OCI-LY7 (cell line): ENCODE measurements at regions not wholly inside any gene's neighbourhood (a gene's known extent, or its start where the extent isn't known, plus 50 kb on each side); places are given as distances from the start of the nearest gene placed in this dataset.

Experiments used
- BruUV-seq: library from RNA; stranded (reverse); fragments of 400-500 nt; replicated peaks from 2 replicates; lab custom pipeline; 2021; lab: Mats Ljungman, UMichigan
- CTCF ChIA-PET: fragments of 300-600 bp; sonication (Branson Sonifier 250); formaldehyde crosslinking; loops from one replicate; lab custom pipeline; 2022; ENCODE audit warnings: antibody characterized with exemption; ENCODE audit not compliant: unreplicated experiment; lab: Charles Lee
- POLR2A ChIA-PET: fragments of 300-600 bp; sonication (Branson Sonifier 250); formaldehyde crosslinking; loops from one replicate; lab custom pipeline; 2022; ENCODE audit warnings: antibody characterized with exemption; lab: Charles Lee
- DNase-seq: peaks from one replicate; pipeline ENCODE4 v3.0.0-alpha.2; 2015; ENCODE audit warnings: low spot score
- H2AFZ ChIP-seq: fragments of 200-600 bp; sonication (generic), shearing (Covaris generic); 2 replicates; pipeline ENCODE4 v1.6.1; 2014; ENCODE audit warnings: mild to moderate bottlenecking, antibody characterized with exemption, low read length, moderate library complexity
- H3K27ac ChIP-seq: fragments of 200-600 bp; sonication (generic); 2 replicates; pipeline ENCODE4 v1.5.1; 2014; ENCODE audit warnings: mixed run types, low read depth, mild to moderate bottlenecking, moderate library complexity, low read length, inconsistent platforms; ENCODE audit not compliant: poor library complexity, severe bottlenecking
- H3K36me3 ChIP-seq: fragments of 200-600 bp; sonication (generic); 2 replicates; pipeline ENCODE4 v1.6.1; 2014; ENCODE audit warnings: mild to moderate bottlenecking, antibody characterized with exemption, low read length, moderate library complexity, mixed read lengths; ENCODE audit not compliant: insufficient read depth
- H3K4me1 ChIP-seq: fragments of 200-600 bp; sonication (generic); 2 replicates; pipeline ENCODE4 v1.5.1; 2014; ENCODE audit warnings: mild to moderate bottlenecking, low read length; ENCODE audit not compliant: insufficient read depth, poor library complexity, severe bottlenecking
- H3K4me2 ChIP-seq: fragments of 200-600 bp; sonication (generic); 2 replicates; pipeline ENCODE4 v1.6.1; 2014; ENCODE audit warnings: mild to moderate bottlenecking, low read length
- H3K4me3 ChIP-seq: fragments of 200-600 bp; sonication (generic); 2 replicates; pipeline ENCODE4 v1.5.1; 2014; ENCODE audit warnings: mild to moderate bottlenecking, low read depth, low read length; ENCODE audit not compliant: poor library complexity, severe bottlenecking
- H3K79me2 ChIP-seq: fragments of 200-600 bp; sonication (generic); 2 replicates; pipeline ENCODE4 v1.6.1; 2016; ENCODE audit warnings: low read depth, mild to moderate bottlenecking, low read length, moderate library complexity, mixed read lengths; ENCODE audit not compliant: insufficient read depth
- H3K9me2 ChIP-seq: fragments of 200-600 bp; sonication (generic); 2 replicates; pipeline ENCODE4 v1.6.1; 2016; ENCODE audit warnings: mild to moderate bottlenecking, low read length, mixed read lengths; ENCODE audit not compliant: insufficient read depth
- H3K9me3 ChIP-seq: fragments of 200-600 bp; sonication (generic); 2 replicates; pipeline ENCODE4 v1.6.1; 2014; ENCODE audit warnings: mild to moderate bottlenecking, mixed run types, low read length, mixed read lengths
- H4K20me1 ChIP-seq: fragments of 200-600 bp; sonication (generic); 2 replicates; pipeline ENCODE4 v1.6.1; 2014; ENCODE audit warnings: mild to moderate bottlenecking, antibody characterized with exemption, low read length, moderate library complexity, mixed read lengths; ENCODE audit not compliant: insufficient read depth
- EZH2phosphoT487 ChIP-seq: fragments of 200-600 bp; sonication (generic); IDR thresholded peaks from 2 replicates; pipeline ENCODE4 v1.6.1; 2018; ENCODE audit warnings: low read depth, borderline replicate concordance, mild to moderate bottlenecking, mixed run types, antibody characterized with exemption, low read length, moderate library complexity, mixed read lengths
- intact Hi-C: fragments of 100-400 bp; cut with micrococcal nuclease; formaldehyde crosslinking; loops from one replicate; pipeline ENCODE4 v1.10.0; 2022; ENCODE audit not compliant: unreplicated experiment
- TF ChIP-seq, protein P1 (sequence below): fragments of 200-600 bp; sonication (generic); conservative IDR thresholded peaks from 2 replicates; pipeline ENCODE4 v1.5.1; 2014; ENCODE audit warnings: mild to moderate bottlenecking, antibody characterized with exemption, low read length, moderate library complexity, mixed read lengths

DNA sequence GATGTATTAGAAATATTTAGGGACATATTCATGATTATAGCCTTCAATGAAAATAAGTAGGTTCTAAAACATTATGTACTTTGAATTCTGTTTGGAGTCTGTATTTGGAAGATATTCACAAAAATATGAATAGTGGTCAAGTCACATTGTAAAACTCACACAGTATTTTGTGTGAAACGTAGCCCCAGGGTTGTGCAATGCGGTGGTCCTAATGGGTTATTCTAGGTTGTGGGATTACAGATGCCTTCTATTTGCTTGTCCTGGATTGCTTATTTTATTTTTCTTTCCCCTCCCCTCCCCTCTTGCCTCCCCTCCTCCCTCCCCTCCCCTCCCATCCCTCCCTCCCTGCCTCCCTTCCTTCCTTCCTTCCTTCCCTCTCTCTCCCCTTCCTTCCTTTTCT lies 93.7 kb upstream of the THUMPD2 start:
- Histone ChIP-seq H3K4me1 (no peaks in the 10 kb centered on the region), H4K20me1 (no peaks in the 10 kb centered on the region), H3K9me3 (no peaks in the 10 kb centered on the region), H3K79me2 (no peaks in the 10 kb centered on the region), H3K9me2 (no peaks in the 10 kb centered on the region), H2AFZ (no peak overlapping the region), H3K4me3 (no peak overlapping the region), H3K36me3 (no peaks in the 10 kb centered on the region), H3K27ac (no peak overlapping the region), H3K4me2 (no peak overlapping the region)
- no peak for TF ChIP-seq EZH2phosphoT487
- TF ChIP-seq, protein P1, sequence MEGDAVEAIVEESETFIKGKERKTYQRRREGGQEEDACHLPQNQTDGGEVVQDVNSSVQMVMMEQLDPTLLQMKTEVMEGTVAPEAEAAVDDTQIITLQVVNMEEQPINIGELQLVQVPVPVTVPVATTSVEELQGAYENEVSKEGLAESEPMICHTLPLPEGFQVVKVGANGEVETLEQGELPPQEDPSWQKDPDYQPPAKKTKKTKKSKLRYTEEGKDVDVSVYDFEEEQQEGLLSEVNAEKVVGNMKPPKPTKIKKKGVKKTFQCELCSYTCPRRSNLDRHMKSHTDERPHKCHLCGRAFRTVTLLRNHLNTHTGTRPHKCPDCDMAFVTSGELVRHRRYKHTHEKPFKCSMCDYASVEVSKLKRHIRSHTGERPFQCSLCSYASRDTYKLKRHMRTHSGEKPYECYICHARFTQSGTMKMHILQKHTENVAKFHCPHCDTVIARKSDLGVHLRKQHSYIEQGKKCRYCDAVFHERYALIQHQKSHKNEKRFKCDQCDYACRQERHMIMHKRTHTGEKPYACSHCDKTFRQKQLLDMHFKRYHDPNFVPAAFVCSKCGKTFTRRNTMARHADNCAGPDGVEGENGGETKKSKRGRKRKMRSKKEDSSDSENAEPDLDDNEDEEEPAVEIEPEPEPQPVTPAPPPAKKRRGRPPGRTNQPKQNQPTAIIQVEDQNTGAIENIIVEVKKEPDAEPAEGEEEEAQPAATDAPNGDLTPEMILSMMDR: no peak
- BruUV-seq: no TSS peak
- CTCF ChIA-PET: no interaction called here
- POLR2A ChIA-PET: interaction anchor here (0.6 kb wide), 1 partner anchor 167 kb away, joined by 4 read pairs; no protein-coding TSS in a partner anchor
- intact Hi-C loops: no loop called here
- DNase-seq: no peak

DNA sequence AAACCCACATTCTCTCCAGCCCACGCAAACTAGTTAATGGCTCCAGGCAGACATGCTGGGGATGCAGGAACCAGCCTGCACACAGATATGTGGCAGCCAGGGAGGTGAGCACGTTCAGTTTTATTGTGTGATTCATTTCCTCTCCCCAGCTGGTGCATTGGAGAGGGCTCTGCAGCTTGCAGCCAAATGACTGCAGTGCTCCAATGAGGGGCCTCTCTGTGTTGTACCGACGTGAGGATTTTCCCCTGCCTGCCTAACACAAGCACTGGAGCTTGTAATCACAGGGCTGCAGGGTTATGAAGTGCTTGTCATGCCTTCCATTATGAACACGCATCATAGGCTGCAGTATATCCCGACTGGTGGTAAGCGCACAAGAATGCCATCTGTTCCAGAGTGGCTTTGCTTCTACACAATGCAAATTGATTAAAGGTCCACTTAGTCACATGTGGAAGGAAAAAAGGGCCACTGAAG lies 92.3 kb upstream of the THUMPD2 start:
- Histone ChIP-seq H3K9me2 (no peaks in the 10 kb centered on the region), H3K4me2 (no peak overlapping the region), H3K79me2 (no peaks in the 10 kb centered on the region), H3K9me3 (no peaks in the 10 kb centered on the region), H2AFZ (no peak overlapping the region), H3K4me3 (no peak overlapping the region), H3K36me3 (no peaks in the 10 kb centered on the region), H3K4me1 (no peaks in the 10 kb centered on the region), H3K27ac (no peak overlapping the region), H4K20me1 (no peaks in the 10 kb centered on the region)
- CTCF ChIA-PET: no interaction called here
- intact Hi-C loops: no loop called here
- TF ChIP-seq, protein P1: no peak
- no peak for TF ChIP-seq EZH2phosphoT487
- POLR2A ChIA-PET: no interaction called here
- BruUV-seq: no TSS peak
- DNase-seq: no peak

DNA sequence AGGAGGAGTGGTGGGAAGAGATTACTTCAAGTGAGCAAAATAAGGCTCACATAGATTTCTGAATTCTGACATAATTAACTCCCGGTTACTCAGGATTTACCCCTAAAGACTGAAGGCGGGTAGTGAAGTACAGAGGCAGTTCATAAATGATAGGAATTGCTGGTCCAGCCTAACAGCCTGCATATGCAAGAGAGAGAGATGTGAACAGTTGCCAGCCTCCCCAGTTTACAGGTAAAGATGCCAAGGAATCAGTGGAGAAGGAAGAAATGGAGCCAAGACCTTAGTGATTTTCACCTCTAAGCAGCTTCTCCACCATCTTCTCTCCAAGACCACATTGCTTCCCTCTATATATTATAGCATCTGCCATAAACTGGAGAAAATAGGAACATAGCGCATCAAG lies 91.8 kb upstream of the THUMPD2 start:
- Histone ChIP-seq H3K9me2 (no peaks in the 10 kb centered on the region), H3K4me1 (no peaks in the 10 kb centered on the region)

More for the DNA sequence above, 91.8 kb upstream of the THUMPD2 start:
- DNase-seq: no peak
- Histone ChIP-seq H4K20me1 (no peaks in the 10 kb centered on the region), H3K36me3 (no peaks in the 10 kb centered on the region), H3K4me2 (no peak overlapping the region), H3K27ac (no peak overlapping the region), H2AFZ (no peak overlapping the region), H3K9me3 (no peaks in the 10 kb centered on the region), H3K79me2 (no peaks in the 10 kb centered on the region), H3K4me3 (no peak overlapping the region)
- CTCF ChIA-PET: no interaction called here
- POLR2A ChIA-PET: no interaction called here
- no TSS peak for BruUV-seq
- intact Hi-C loops: no loop called here
- TF ChIP-seq EZH2phosphoT487: no peak
- TF ChIP-seq, protein P1: no peak
